ENCODE measurements at regions not wholly inside any gene's neighbourhood (a gene's known extent, or its start where the extent isn't known, plus 50 kb on each side); places are given as distances from the start of the nearest gene placed in this dataset.

- no peak overlapping the region for H3K9ac ChIP-seq
- H3K27ac ChIP-seq, result no peak overlapping the region
- H2AFZ ChIP-seq (ENCODE audit: low read depth), result no peak overlapping the region
- no peaks in the 10 kb centered on the region for H3K36me3 ChIP-seq (ENCODE audit: insufficient read depth)
- H3K79me2 ChIP-seq (ENCODE audit: insufficient read depth, low read depth), result no peaks in the 10 kb centered on the region
- no peak overlapping the region for H3K4me2 ChIP-seq
- H3K27me3 ChIP-seq (ENCODE audit: insufficient read depth, low read depth), result peaks cover 2% of the 10 kb centered on the region; the same call in 1 of the 2 replicates
- H3K4me3 ChIP-seq (IDR thresholded peaks at IDR 0.05; ENCODE audit: insufficient read depth, low read depth, low read length), result no peak overlapping the region
- no peak for TF ChIP-seq CTCF (conservative IDR thresholded peaks at IDR 0.05; ENCODE audit: low read depth, low read length)
- H4K20me1 ChIP-seq (ENCODE audit: insufficient read depth), result no peaks in the 10 kb centered on the region
- no peaks in the 10 kb centered on the region for H3K4me1 ChIP-seq (ENCODE audit: low read depth, poor library complexity, severe bottlenecking)
Measured at GRCh38 chr4:3835527-3836405, 69.6 kb downstream of the ADRA2C start.

GRCh38 chr4:3836406-3836755, 70.2 kb downstream of the ADRA2C start:
- Histone ChIP-seq H3K36me3 (ENCODE audit: insufficient read depth) (no peaks in the 10 kb centered on the region), H3K27me3 (ENCODE audit: insufficient read depth, low read depth) (peaks cover 2% of the 10 kb centered on the region; the same call in 1 of the 2 replicates), H2AFZ (ENCODE audit: low read depth) (no peak overlapping the region), H3K4me2 (no peak overlapping the region), H3K79me2 (ENCODE audit: insufficient read depth, low read depth) (no peaks in the 10 kb centered on the region), H4K20me1 (ENCODE audit: insufficient read depth) (no peaks in the 10 kb centered on the region), H3K27ac (no peak overlapping the region), H3K9ac (no peak overlapping the region), H3K4me1 (ENCODE audit: low read depth, poor library complexity, severe bottlenecking) (no peaks in the 10 kb centered on the region), H3K4me3 (IDR thresholded peaks at IDR 0.05; ENCODE audit: insufficient read depth, low read depth, low read length) (no peak overlapping the region)
- TF ChIP-seq CTCF (conservative IDR thresholded peaks at IDR 0.05; ENCODE audit: low read depth, low read length), result no peak

- no peak overlapping the region for H3K27ac ChIP-seq
Measured at GRCh38 chr4:3836756-3837601, 70.8 kb downstream of the ADRA2C start.

More at GRCh38 chr4:3836756-3837601, 70.8 kb downstream of the ADRA2C start:
- Histone ChIP-seq H3K36me3 (ENCODE audit: insufficient read depth) (no peaks in the 10 kb centered on the region), H2AFZ (ENCODE audit: low read depth) (no peak overlapping the region), H3K4me2 (no peak overlapping the region), H3K9ac (no peak overlapping the region), H3K4me3 (IDR thresholded peaks at IDR 0.05; ENCODE audit: insufficient read depth, low read depth, low read length) (no peak overlapping the region), H3K79me2 (ENCODE audit: insufficient read depth, low read depth) (no peaks in the 10 kb centered on the region), H4K20me1 (ENCODE audit: insufficient read depth) (no peaks in the 10 kb centered on the region), H3K4me1 (ENCODE audit: low read depth, poor library complexity, severe bottlenecking) (no peaks in the 10 kb centered on the region), H3K27me3 (ENCODE audit: insufficient read depth, low read depth) (peaks cover 4% of the 10 kb centered on the region; the same call in 1 of the 2 replicates)
- TF ChIP-seq CTCF (conservative IDR thresholded peaks at IDR 0.05; ENCODE audit: low read depth, low read length), result no peak

Data from KMS-11 (cell line).